Right atrium auricular region (tissue), 2 donors: ENCODE measurements at regions not wholly inside any gene's neighbourhood (a gene's known extent, or its start where the extent isn't known, plus 50 kb on each side); places are given as distances from the start of the nearest gene placed in this dataset.

Source experiments
- DNase-seq: peaks from one replicate; pipeline ENCODE4 v3.0.0-alpha.2; 2019; ENCODE audit warnings: low spot score
- H3K27ac ChIP-seq, 2 donors: fragments of 200-600 bp; sonication (generic); 1 replicate in 1 of 2; 2 replicates in 1 of 2; pipeline ENCODE4 v1.5.1; 2016 to 2019
- H3K27me3 ChIP-seq, 2 donors: fragments of 200-600 bp; sonication (generic); one replicate each; pipeline versions ENCODE4 v1.5.1 to v1.6.0; 2017 to 2019
- H3K36me3 ChIP-seq: fragments of 200-600 bp; sonication (generic); one replicate; pipeline ENCODE4 v1.5.1; 2016
- H3K4me1 ChIP-seq, 2 donors: fragments of 200-600 bp; sonication (generic); one replicate each; pipeline versions ENCODE4 v1.5.1 to v1.6.0; 2017 to 2019
- H3K4me3 ChIP-seq, 2 donors: fragments of 200-600 bp; sonication (generic); 1 replicate in 1 of 2; 2 replicates in 1 of 2; pipeline ENCODE4 v1.5.1; 2017 to 2019; ENCODE audit warnings: mild to moderate bottlenecking in 1 of 2, moderate library complexity in 1 of 2
- H3K9me3 ChIP-seq, 2 donors: fragments of 200-600 bp; sonication (generic); one replicate each; pipeline ENCODE4 v1.5.1; 2019
- TF ChIP-seq, protein P1 (sequence below), 2 donors: fragments of 200-600 bp; sonication (generic); IDR thresholded peaks; one replicate each; pipeline ENCODE4 v1.5.1; 2019; ENCODE audit warnings: antibody characterized with exemption in 2 of 2

DNA sequence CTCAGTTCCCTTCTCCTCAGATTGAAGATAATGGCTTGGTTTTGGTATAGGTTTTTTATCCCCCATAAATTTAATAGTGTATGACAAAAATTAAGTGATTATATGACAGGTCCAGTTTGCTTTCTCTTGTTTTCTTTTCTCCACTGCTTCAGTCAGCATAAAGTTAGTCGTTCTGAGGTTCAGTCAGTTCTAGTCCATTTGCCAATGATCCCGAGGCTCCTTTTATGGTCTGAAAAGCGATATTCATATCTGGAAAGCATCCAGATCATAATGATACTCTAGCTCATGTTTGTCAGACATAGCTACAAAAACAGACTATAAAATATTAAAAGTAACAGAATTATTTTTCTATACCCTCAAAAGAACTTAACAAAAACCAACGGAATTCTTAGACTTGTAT lies 67.1 kb upstream of the SLC38A4 start:
- no peak overlapping the region for H3K4me3 ChIP-seq
- TF ChIP-seq, protein P1, sequence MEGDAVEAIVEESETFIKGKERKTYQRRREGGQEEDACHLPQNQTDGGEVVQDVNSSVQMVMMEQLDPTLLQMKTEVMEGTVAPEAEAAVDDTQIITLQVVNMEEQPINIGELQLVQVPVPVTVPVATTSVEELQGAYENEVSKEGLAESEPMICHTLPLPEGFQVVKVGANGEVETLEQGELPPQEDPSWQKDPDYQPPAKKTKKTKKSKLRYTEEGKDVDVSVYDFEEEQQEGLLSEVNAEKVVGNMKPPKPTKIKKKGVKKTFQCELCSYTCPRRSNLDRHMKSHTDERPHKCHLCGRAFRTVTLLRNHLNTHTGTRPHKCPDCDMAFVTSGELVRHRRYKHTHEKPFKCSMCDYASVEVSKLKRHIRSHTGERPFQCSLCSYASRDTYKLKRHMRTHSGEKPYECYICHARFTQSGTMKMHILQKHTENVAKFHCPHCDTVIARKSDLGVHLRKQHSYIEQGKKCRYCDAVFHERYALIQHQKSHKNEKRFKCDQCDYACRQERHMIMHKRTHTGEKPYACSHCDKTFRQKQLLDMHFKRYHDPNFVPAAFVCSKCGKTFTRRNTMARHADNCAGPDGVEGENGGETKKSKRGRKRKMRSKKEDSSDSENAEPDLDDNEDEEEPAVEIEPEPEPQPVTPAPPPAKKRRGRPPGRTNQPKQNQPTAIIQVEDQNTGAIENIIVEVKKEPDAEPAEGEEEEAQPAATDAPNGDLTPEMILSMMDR (IDR thresholded peaks at IDR 0.05) = no peak
- no peaks in the 10 kb centered on the region for H3K27me3 ChIP-seq
- H3K27ac ChIP-seq = no peak overlapping the region
- H3K9me3 ChIP-seq = no peaks in the 10 kb centered on the region
- no peaks in the 10 kb centered on the region for H3K36me3 ChIP-seq
- H3K4me1 ChIP-seq = no peaks in the 10 kb centered on the region
- DNase-seq = no peak

DNA sequence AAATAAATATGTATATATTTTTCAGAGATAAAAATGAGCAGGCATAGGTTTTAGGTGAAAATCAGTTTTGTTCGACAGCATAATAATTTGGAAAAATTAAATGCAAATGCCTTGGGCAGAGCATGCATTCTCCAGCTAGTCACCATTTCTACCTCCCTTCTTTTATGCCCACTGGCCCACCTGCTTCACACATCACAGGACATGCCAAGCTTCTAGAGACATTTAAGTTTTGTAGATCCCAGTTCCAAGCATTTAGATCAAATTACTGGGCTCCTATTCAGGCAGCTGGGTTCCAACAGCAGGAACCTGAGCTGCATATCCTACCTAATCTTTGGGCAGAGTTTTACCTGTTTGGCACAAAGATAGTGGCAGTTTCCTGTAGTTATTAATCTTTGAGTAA lies 67.6 kb upstream of the SLC38A4 start:
- no peaks in the 10 kb centered on the region for H3K4me1 ChIP-seq
- H3K9me3 ChIP-seq = no peaks in the 10 kb centered on the region
- H3K27me3 ChIP-seq = no peaks in the 10 kb centered on the region
- TF ChIP-seq, protein P1 (IDR thresholded peaks at IDR 0.05) = no peak
- DNase-seq = no peak
- H3K4me3 ChIP-seq = no peak overlapping the region
- H3K27ac ChIP-seq = no peak overlapping the region
- H3K36me3 ChIP-seq = no peaks in the 10 kb centered on the region

DNA sequence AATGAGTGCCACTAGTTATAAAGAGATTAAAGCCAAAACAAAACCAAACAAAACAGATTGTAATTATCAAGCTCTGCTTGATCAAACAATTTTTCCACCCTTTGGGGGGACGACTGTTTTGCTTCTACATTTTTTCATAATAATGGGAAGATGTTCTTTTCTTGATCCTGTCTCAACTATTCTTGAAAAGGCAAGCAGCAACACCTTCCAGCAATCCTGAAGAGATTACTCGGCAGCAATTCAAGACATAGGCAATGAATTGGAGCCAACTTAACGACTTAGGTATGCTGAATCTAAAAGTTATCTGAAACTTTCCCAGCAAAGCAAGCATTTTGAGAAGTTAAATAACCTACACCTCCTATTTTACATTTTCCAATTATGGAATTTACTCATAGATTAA lies 69.9 kb upstream of the SLC38A4 start:
- Histone ChIP-seq H3K4me1 (no peaks in the 10 kb centered on the region), H3K9me3 (no peaks in the 10 kb centered on the region), H3K27ac (peak overlapping the region in 1 of 2 donors; percentile 33), H3K4me3 (no peak overlapping the region), H3K36me3 (no peaks in the 10 kb centered on the region), H3K27me3 (no peaks in the 10 kb centered on the region)
- DNase-seq = no peak
- TF ChIP-seq, protein P1 (IDR thresholded peaks at IDR 0.05) = no peak

DNA sequence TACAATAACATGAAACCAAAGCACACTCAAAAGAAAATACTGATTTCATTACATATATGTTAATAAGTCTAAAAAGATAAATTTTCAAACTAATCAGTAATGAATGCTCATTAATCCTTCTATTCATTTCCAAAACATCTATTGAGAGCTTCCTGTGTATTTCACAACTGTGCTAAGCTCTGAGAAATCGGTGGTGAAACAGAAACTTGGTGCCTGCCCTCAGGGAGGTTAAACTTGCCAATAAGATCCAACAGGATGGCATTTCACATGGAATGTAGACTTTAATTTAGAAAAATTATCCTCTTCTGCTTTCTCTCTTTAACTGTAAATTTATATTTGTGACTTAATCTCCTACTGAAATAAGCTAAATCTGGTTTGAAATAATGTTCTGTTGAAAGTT lies 70.9 kb upstream of the SLC38A4 start:
- no peaks in the 10 kb centered on the region for H3K4me1 ChIP-seq
- no peaks in the 10 kb centered on the region for H3K27me3 ChIP-seq
- H3K4me3 ChIP-seq = no peak overlapping the region
- H3K27ac ChIP-seq = no peak overlapping the region
- DNase-seq = no peak
- TF ChIP-seq, protein P1 (IDR thresholded peaks at IDR 0.05) = no peak
- no peaks in the 10 kb centered on the region for H3K9me3 ChIP-seq
- H3K36me3 ChIP-seq = no peaks in the 10 kb centered on the region

DNA sequence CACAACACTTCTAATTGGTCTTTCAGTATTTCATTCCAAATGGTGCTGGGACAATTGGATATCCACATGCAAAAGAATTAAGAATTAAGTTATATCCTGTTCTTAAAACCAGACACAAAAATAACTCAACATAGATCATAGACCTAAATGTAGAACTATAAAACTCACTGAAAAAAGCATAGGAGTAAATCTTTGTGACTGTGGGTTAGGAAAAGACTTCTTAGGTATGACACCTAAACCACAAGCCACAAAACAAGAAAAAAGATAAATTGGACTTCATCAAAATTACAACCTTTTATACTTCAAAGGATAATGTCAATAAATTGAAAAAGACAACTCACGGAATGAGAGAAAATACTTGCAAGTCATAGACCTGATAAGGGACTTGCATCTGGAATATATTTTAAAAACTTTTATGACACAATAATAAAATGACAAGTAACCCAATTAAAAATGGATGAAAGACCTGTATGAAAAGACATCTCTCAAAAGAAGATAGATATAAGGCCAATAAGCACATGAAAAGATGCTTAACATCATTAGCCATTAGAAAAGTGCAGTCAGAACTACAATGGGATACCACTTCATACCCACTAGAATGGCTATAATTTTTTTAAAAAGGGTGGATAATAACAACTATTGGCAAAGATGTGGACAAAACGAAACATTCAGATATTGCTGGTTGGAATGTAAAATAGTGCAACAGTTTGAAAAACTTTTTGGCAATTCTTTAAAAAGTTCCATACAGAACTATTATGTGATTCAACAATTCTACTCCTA lies 72.5 kb upstream of the SLC38A4 start:
- no peaks in the 10 kb centered on the region for H3K36me3 ChIP-seq
- no peak for DNase-seq
- H3K9me3 ChIP-seq = no peaks in the 10 kb centered on the region
- TF ChIP-seq, protein P1 (IDR thresholded peaks at IDR 0.05) = no peak
- no peaks in the 10 kb centered on the region for H3K4me1 ChIP-seq
- H3K27ac ChIP-seq = no peak overlapping the region
- no peak overlapping the region for H3K4me3 ChIP-seq
- no peaks in the 10 kb centered on the region for H3K27me3 ChIP-seq

DNA sequence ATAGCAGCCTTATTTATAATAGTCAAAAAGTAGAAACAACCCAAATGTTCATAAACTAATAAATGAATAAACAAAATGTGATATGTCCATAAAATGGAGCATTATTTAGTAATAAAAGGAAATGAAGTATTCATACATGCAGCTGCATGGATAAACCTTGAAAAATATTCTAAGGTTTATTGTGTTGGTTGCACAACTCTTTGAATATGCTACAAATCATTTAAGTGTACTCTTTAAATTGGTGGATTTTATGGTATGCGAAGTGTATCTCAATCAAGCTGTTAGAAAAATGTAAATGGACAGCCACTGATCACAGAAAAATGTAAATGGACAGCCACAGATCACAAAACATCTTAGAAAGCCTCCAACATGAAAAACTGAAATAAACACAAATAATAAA lies 73.2 kb upstream of the SLC38A4 start:
- H3K4me1 ChIP-seq = no peaks in the 10 kb centered on the region
- H3K36me3 ChIP-seq = no peaks in the 10 kb centered on the region
- H3K27ac ChIP-seq = no peak overlapping the region
- H3K9me3 ChIP-seq = no peaks in the 10 kb centered on the region
- H3K4me3 ChIP-seq = no peak overlapping the region
- H3K27me3 ChIP-seq = no peaks in the 10 kb centered on the region
- TF ChIP-seq, protein P1 (IDR thresholded peaks at IDR 0.05) = no peak
- DNase-seq = no peak
